ENCODE measurements at regions not wholly inside any gene's neighbourhood (a gene's known extent, or its start where the extent isn't known, plus 50 kb on each side); places are given as distances from the start of the nearest gene placed in this dataset.

DNA sequence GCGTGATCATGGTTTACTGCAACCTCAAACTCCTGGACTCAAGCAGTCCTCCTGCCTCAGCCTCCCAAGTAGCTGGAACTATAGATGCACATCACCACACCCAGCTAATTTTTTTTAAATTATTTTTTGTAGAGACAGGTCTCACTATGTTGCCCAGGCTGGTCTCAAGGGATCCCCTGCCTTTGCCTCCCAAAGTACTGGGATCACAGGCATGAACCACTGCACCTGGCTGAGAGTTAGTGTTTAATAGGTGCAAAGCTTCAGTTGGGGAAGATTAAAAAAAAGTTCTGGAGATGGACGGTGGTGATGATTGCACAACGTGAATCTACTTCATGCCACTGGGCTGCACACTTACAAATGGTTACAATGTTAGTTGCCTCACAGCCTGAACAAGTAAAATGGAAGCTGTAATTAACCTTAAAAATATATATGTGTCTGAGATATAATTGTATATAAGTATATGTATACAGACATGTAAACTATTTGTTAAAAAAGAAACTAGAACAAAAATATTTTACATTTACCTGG, 106.4 kb upstream of the ZNF438 start:
- TF ChIP-seq, protein P1, sequence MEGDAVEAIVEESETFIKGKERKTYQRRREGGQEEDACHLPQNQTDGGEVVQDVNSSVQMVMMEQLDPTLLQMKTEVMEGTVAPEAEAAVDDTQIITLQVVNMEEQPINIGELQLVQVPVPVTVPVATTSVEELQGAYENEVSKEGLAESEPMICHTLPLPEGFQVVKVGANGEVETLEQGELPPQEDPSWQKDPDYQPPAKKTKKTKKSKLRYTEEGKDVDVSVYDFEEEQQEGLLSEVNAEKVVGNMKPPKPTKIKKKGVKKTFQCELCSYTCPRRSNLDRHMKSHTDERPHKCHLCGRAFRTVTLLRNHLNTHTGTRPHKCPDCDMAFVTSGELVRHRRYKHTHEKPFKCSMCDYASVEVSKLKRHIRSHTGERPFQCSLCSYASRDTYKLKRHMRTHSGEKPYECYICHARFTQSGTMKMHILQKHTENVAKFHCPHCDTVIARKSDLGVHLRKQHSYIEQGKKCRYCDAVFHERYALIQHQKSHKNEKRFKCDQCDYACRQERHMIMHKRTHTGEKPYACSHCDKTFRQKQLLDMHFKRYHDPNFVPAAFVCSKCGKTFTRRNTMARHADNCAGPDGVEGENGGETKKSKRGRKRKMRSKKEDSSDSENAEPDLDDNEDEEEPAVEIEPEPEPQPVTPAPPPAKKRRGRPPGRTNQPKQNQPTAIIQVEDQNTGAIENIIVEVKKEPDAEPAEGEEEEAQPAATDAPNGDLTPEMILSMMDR (IDR thresholded peaks at IDR 0.05; ENCODE audit: low read depth, low read length) = no peak
- no peak for DNase-seq (ENCODE audit: low read depth, low spot score)
- in situ Hi-C loops (cut with HindIII; ENCODE audit: low sequenced_read_pairs) = no loop called here
- no peak overlapping the region for H3K4me3 ChIP-seq (ENCODE audit: low read depth, low read length)

DNA sequence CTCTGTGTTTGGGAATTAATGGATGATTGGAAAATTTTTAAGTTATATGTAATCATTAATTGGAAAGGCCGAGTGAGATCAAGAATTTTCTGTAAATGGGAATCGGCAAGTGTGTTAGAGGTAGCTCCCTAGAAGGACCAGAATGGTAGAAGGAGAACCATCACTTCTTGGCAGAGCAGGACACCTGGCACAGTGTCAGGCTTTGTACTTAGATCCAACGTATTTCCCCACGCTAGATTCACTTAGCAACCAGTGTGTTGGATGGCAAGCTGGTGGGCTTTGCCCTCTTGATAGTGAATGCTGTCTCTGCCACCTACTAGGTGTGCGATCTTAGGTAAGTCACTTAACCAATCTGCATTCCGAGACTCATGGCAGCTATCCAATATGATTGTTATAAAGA, 107.8 kb upstream of the ZNF438 start:
- TF ChIP-seq, protein P1 (IDR thresholded peaks at IDR 0.05; ENCODE audit: low read depth, low read length) = no peak
- in situ Hi-C loops (cut with HindIII; ENCODE audit: low sequenced_read_pairs) = no loop called here
- no peak overlapping the region for H3K4me3 ChIP-seq (ENCODE audit: low read depth, low read length)
- no peak for DNase-seq (ENCODE audit: low read depth, low spot score)

DNA sequence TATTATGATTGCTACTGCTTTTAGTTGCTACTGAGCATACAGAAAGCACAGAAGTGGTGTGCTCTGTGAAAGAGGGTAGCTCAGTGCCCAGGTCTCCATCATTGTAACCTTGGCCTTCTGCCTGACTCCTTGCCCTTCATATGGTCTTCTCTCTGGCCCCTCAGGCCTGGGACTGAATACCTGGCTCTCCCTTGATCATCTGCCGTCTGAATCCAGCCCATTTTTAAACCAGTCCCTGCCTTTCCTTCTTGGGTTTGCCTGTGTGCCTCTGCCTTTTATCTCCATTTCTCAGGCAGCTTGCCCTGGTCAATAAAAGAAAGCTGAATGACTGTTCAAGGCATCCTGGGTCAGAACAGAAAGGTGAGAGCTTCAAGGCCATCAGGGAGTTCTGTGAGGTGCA, 109.1 kb upstream of the ZNF438 start:
- in situ Hi-C loops (cut with HindIII; ENCODE audit: low sequenced_read_pairs) = no loop called here
- DNase-seq (ENCODE audit: low read depth, low spot score) = no peak
- TF ChIP-seq, protein P1 (IDR thresholded peaks at IDR 0.05; ENCODE audit: low read depth, low read length) = no peak

DNA sequence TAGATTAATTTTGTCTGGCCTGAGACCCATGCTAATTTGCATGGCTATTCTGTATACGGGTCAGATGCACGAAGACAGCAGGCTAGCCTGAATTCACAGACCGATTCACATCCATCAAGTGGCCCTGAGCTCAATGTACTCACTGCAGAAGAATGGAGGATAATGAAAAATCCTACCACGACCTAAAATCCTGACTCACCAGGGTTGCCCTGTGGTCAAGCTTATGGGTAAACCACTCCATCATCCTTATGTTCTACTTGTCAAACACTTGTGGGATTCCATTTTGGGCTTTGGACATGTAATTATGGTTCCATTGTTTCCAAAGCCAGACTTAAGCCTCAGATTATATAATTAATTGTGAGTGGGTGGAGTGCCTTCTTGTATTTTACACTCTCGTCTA, 110.4 kb upstream of the ZNF438 start:
- H3K4me3 ChIP-seq (ENCODE audit: low read depth, low read length) = no peak overlapping the region
- TF ChIP-seq, protein P1 (IDR thresholded peaks at IDR 0.05; ENCODE audit: low read depth, low read length) = no peak
- in situ Hi-C loops (cut with HindIII; ENCODE audit: low sequenced_read_pairs) = no loop called here
- peak; percentile 92 for DNase-seq (ENCODE audit: low read depth, low spot score)

More for the DNA sequence above, 109.1 kb upstream of the ZNF438 start:
- no peak overlapping the region for H3K4me3 ChIP-seq (ENCODE audit: low read depth, low read length)

DNA sequence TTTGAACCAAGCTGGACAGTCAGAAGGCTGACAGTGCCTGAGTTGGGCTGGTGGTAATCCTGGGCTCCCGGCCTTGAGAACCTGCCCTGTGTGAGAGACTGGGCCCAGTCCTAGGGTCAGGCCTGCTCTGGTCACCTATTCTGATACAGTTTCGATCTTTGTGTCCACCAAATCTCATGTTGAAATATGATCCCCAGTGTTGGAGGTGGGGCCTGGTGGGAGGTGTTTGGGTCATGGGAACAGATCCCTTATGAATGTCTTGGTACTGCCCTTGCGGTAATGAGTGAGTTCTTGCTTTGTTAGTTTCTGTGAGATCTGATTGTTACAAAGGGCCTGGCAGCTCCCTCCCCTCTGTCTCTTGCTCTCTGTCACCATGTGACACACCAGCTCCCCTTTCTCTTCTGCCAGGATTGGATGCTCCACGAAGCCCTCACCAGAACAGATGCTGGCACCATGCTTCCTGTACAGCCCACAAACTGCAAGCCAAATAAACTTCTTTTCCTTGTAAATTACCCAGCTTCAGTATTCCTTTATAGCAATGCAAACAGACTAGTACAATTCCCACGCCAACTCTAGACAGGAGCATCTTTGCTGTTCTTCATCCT, 111.8 kb upstream of the ZNF438 start:
- TF ChIP-seq, protein P1 (IDR thresholded peaks at IDR 0.05; ENCODE audit: low read depth, low read length) = no peak
- peak; percentile 26 for DNase-seq (ENCODE audit: low read depth, low spot score)
- in situ Hi-C loops (cut with HindIII; ENCODE audit: low sequenced_read_pairs) = no loop called here
- H3K4me3 ChIP-seq (ENCODE audit: low read depth, low read length) = no peak overlapping the region

DNA sequence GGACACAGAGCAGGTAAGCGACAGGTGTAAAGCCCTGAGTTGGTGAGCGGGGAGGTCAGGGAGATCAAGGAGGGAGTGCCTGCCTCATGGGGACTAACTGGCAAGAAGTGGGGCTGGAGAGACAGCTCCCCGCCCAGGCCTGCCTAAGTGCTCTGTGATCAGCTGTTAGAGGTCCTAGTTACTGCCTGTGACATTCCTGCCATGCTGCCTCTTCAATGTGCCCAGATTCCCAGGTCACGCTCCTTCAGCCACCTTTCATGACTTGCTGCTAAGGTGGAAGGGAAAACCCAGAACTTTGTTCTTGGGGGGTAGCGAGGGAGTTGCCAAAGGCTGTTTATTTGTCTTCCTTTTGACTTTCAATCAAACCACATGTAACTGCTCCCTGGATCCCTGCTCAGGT, 114.3 kb upstream of the ZNF438 start:
- no peak overlapping the region for H3K4me3 ChIP-seq (ENCODE audit: low read depth, low read length)
- TF ChIP-seq, protein P1 (IDR thresholded peaks at IDR 0.05; ENCODE audit: low read depth, low read length) = no peak
- no peak for DNase-seq (ENCODE audit: low read depth, low spot score)
- in situ Hi-C loops (cut with HindIII; ENCODE audit: low sequenced_read_pairs) = no loop called here

Measured in astrocyte of the spinal cord (primary cell).